HEK293 (cell line): ENCODE measurements at regions not wholly inside any gene's neighbourhood (a gene's known extent, or its start where the extent isn't known, plus 50 kb on each side); places are given as distances from the start of the nearest gene placed in this dataset.

Experiments
- CTCF ChIP-seq: fragments of 450-650 bp; formaldehyde crosslinking; IDR thresholded peaks from 2 replicates; pipeline ENCODE4 v1.5.1; 2016; ENCODE audit warnings: missing biosample characterization, missing genetic modification characterization
- ZNF133 ChIP-seq: fragments of 450-650 bp; formaldehyde crosslinking; IDR thresholded peaks from 2 replicates; pipeline ENCODE4 v1.5.1; 2016; ENCODE audit warnings: missing biosample characterization, missing genetic modification characterization
- ZNF24 ChIP-seq: fragments of 450-650 bp; formaldehyde crosslinking; IDR thresholded peaks from 2 replicates; pipeline ENCODE4 v1.5.1; 2016; ENCODE audit warnings: missing biosample characterization, missing genetic modification characterization

DNA sequence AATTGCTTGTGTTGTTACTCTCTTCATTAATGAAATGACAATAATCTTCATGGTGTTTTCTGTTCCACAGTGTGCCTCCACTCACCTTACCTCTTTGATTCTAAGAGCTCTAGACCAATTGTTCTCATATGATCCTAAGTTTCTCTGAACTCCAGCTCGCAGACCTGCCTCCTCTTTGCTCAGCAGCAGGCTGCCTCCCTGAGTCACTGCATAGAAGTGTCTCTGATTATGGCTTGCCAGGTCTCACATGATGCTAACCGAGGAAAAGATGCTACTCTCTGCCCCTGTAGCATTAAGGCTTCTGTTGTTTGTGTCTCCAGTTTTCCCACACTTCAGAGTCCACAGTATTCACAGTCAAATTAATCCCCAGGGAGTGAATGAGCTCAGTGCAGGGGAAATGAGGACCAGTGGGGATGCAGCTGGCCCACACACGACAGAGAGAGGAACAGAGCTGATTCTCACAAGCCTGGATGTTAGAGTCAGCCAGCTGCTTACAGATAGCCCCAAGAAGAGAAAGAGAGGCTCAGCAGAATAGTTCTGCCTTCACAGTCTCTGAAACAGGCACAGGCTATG lies 145.9 kb upstream of the EGR2 start:
- TF ChIP-seq CTCF (no peak), ZNF24 (no peak), ZNF133 (tag by site-specific recombination) (no peak)
